ENCODE measurements at regions not wholly inside any gene's neighbourhood (a gene's known extent, or its start where the extent isn't known, plus 50 kb on each side); places are given as distances from the start of the nearest gene placed in this dataset.

- no peaks in the 10 kb centered on the region for H3K36me3 ChIP-seq (ENCODE audit: insufficient read depth, low read length, poor library complexity, severe bottlenecking)
- H3K27ac ChIP-seq (ENCODE audit: low read depth, low read length, poor library complexity, severe bottlenecking): no peak overlapping the region
- no peak for TF ChIP-seq EZH2 (IDR thresholded peaks at IDR 0.05; ENCODE audit: borderline replicate concordance, low read depth, low read length, poor library complexity, severe bottlenecking)
- TF ChIP-seq, protein P1, sequence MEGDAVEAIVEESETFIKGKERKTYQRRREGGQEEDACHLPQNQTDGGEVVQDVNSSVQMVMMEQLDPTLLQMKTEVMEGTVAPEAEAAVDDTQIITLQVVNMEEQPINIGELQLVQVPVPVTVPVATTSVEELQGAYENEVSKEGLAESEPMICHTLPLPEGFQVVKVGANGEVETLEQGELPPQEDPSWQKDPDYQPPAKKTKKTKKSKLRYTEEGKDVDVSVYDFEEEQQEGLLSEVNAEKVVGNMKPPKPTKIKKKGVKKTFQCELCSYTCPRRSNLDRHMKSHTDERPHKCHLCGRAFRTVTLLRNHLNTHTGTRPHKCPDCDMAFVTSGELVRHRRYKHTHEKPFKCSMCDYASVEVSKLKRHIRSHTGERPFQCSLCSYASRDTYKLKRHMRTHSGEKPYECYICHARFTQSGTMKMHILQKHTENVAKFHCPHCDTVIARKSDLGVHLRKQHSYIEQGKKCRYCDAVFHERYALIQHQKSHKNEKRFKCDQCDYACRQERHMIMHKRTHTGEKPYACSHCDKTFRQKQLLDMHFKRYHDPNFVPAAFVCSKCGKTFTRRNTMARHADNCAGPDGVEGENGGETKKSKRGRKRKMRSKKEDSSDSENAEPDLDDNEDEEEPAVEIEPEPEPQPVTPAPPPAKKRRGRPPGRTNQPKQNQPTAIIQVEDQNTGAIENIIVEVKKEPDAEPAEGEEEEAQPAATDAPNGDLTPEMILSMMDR (conservative IDR thresholded peaks at IDR 0.05; ENCODE audit: low read depth, low read length): no peak
- no peaks in the 10 kb centered on the region for H3K4me1 ChIP-seq (ENCODE audit: insufficient read depth, low read length, poor library complexity, severe bottlenecking)
- no peak for DNase-seq (ENCODE audit: low spot score)
- no TSS peak for BruUV-seq (replicated peaks)
- POLR2A ChIA-PET (ENCODE audit: low non-redundant PET): no interaction called here
- intact Hi-C loops (cut with micrococcal nuclease; ENCODE audit: unreplicated experiment): no loop called here
- no peaks in the 10 kb centered on the region for H3K27me3 ChIP-seq (replicated peaks; ENCODE audit: insufficient read depth, low read depth, low read length, poor library complexity)
- CTCF ChIA-PET: no interaction called here
- no peak overlapping the region for H3K4me3 ChIP-seq (ENCODE audit: low read depth, low read length, poor library complexity, severe bottlenecking)
- H3K9me3 ChIP-seq (ENCODE audit: low read depth, low read length, poor library complexity, severe bottlenecking): no peaks in the 10 kb centered on the region
These were observed 103.2 kb upstream of the SLC44A3 start for GRCh38 chr1:94716965-94717364.

GRCh38 chr1:94715321-94715720 lies 104.8 kb upstream of the SLC44A3 start:
- POLR2A ChIA-PET (ENCODE audit: low non-redundant PET): no interaction called here

DNA sequence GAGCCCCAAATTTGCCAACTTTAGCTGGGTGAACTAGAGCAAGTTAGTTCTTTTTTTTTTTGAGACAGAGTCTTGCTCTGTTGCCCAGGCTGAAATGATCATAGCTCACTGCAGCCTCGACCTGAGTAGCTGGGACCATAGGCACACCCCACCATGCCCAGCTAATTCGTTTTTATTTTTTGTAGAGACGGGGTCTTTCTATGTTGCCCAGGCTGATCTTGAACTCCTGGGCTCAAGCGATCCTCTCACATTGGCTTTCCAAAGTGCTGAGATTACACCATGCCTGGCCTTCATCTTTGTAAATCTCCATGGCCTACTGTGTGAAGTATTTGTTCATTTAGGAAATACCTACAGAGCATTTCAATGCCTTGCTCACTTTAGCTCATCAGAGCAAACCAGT lies 105.6 kb upstream of the SLC44A3 start:
- TF ChIP-seq EZH2 (IDR thresholded peaks at IDR 0.05; ENCODE audit: borderline replicate concordance, low read depth, low read length, poor library complexity, severe bottlenecking): no peak
- TF ChIP-seq, protein P1 (conservative IDR thresholded peaks at IDR 0.05; ENCODE audit: low read depth, low read length): no peak
- ChIA-PET POLR2A (ENCODE audit: low non-redundant PET) (no interaction called here), CTCF (no interaction called here)
- Histone ChIP-seq H3K4me3 (ENCODE audit: low read depth, low read length, poor library complexity, severe bottlenecking) (no peak overlapping the region), H3K36me3 (ENCODE audit: insufficient read depth, low read length, poor library complexity, severe bottlenecking) (no peaks in the 10 kb centered on the region), H3K4me1 (ENCODE audit: insufficient read depth, low read length, poor library complexity, severe bottlenecking) (no peaks in the 10 kb centered on the region), H3K27ac (ENCODE audit: low read depth, low read length, poor library complexity, severe bottlenecking) (no peak overlapping the region), H3K9me3 (ENCODE audit: low read depth, low read length, poor library complexity, severe bottlenecking) (no peaks in the 10 kb centered on the region), H3K27me3 (replicated peaks; ENCODE audit: insufficient read depth, low read depth, low read length, poor library complexity) (no peaks in the 10 kb centered on the region)
- no peak for DNase-seq (ENCODE audit: low spot score)
- intact Hi-C loops (cut with micrococcal nuclease; ENCODE audit: unreplicated experiment): no loop called here
- no TSS peak for BruUV-seq (replicated peaks)

More at GRCh38 chr1:94715321-94715720, 104.8 kb upstream of the SLC44A3 start:
- Histone ChIP-seq H3K36me3 (ENCODE audit: insufficient read depth, low read length, poor library complexity, severe bottlenecking) (no peaks in the 10 kb centered on the region), H3K9me3 (ENCODE audit: low read depth, low read length, poor library complexity, severe bottlenecking) (no peaks in the 10 kb centered on the region), H3K4me3 (ENCODE audit: low read depth, low read length, poor library complexity, severe bottlenecking) (no peak overlapping the region), H3K27ac (ENCODE audit: low read depth, low read length, poor library complexity, severe bottlenecking) (no peak overlapping the region), H3K4me1 (ENCODE audit: insufficient read depth, low read length, poor library complexity, severe bottlenecking) (no peaks in the 10 kb centered on the region), H3K27me3 (replicated peaks; ENCODE audit: insufficient read depth, low read depth, low read length, poor library complexity) (no peaks in the 10 kb centered on the region)
- BruUV-seq (replicated peaks): no TSS peak
- CTCF ChIA-PET: no interaction called here
- no peak for DNase-seq (ENCODE audit: low spot score)
- intact Hi-C loops (cut with micrococcal nuclease; ENCODE audit: unreplicated experiment): no loop called here
- TF ChIP-seq EZH2 (IDR thresholded peaks at IDR 0.05; ENCODE audit: borderline replicate concordance, low read depth, low read length, poor library complexity, severe bottlenecking): no peak
- TF ChIP-seq, protein P1 (conservative IDR thresholded peaks at IDR 0.05; ENCODE audit: low read depth, low read length): no peak

All from A673 (cell line).